HUES48 (cell line): ENCODE measurements at regions not wholly inside any gene's neighbourhood (a gene's known extent, or its start where the extent isn't known, plus 50 kb on each side); places are given as distances from the start of the nearest gene placed in this dataset.

Experiments
- H3K27ac ChIP-seq: one replicate; pipeline ENCODE4 v1.7.0; 2013; ENCODE audit warnings: low read depth, low read length, inconsistent platforms
- H3K27me3 ChIP-seq: 2 replicates; pipeline ENCODE4 v1.6.1; 2013; ENCODE audit warnings: mild to moderate bottlenecking, low read length; ENCODE audit not compliant: control insufficient read depth, insufficient read depth
- H3K36me3 ChIP-seq: 2 replicates; pipeline ENCODE4 v1.6.1; 2013; ENCODE audit warnings: low read length; ENCODE audit not compliant: control insufficient read depth, insufficient read depth
- H3K4me1 ChIP-seq: 2 replicates; pipeline ENCODE4 v1.6.1; 2013; ENCODE audit warnings: mild to moderate bottlenecking, low read length; ENCODE audit not compliant: control insufficient read depth, insufficient read depth
- H3K4me3 ChIP-seq: 2 replicates; pipeline ENCODE4 v1.5.1; 2013; ENCODE audit warnings: mild to moderate bottlenecking, low read depth, low read length
- H3K9ac ChIP-seq: 2 replicates; pipeline ENCODE4 v1.6.1; 2013; ENCODE audit warnings: mild to moderate bottlenecking, low read depth, low read length, moderate library complexity
- H3K9me3 ChIP-seq: 2 replicates; pipeline ENCODE4 v1.6.1; 2013; ENCODE audit warnings: low read length; ENCODE audit not compliant: control insufficient read depth, insufficient read depth

GRCh38 chr15:91696981-91697380 is 156.5 kb upstream of the SLCO3A1 start:
- H3K4me3 ChIP-seq, result no peak overlapping the region
- no peak overlapping the region for H3K27ac ChIP-seq
- H3K9ac ChIP-seq, result no peak overlapping the region
- no peaks in the 10 kb centered on the region for H3K9me3 ChIP-seq
- no peaks in the 10 kb centered on the region for H3K36me3 ChIP-seq
- H3K4me1 ChIP-seq, result no peaks in the 10 kb centered on the region
- H3K27me3 ChIP-seq, result no peaks in the 10 kb centered on the region

- Histone ChIP-seq H3K36me3 (no peaks in the 10 kb centered on the region), H3K4me1 (no peaks in the 10 kb centered on the region), H3K4me3 (no peak overlapping the region), H3K27ac (no peak overlapping the region), H3K9ac (no peak overlapping the region), H3K9me3 (no peaks in the 10 kb centered on the region), H3K27me3 (no peaks in the 10 kb centered on the region)
Measured at GRCh38 chr15:91698241-91698640, 155.3 kb upstream of the SLCO3A1 start.

GRCh38 chr15:91699741-91700140 is 153.8 kb upstream of the SLCO3A1 start:
- Histone ChIP-seq H3K27me3 (no peaks in the 10 kb centered on the region), H3K27ac (no peak overlapping the region), H3K4me3 (no peak overlapping the region), H3K36me3 (no peaks in the 10 kb centered on the region), H3K4me1 (no peaks in the 10 kb centered on the region), H3K9ac (no peak overlapping the region), H3K9me3 (no peaks in the 10 kb centered on the region)

DNA sequence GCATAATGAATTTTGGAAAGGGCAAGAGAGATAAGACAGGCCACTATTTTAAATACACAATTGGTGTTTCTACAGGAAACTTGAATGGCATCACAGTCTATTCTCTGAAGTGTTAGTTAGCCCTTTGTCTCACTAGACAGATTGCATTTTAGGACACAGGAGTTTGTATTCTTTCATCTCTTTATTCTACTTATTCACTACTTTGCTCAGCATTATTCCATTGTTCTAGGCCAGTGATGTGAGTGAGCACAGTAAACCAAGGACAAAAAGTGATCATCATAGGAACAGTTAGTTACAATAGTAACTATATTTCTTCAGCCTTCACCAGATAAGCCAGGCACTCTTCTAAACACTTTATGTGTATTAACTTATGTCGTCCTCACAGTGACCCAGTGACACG is 150.2 kb upstream of the SLCO3A1 start:
- Histone ChIP-seq H3K9ac (no peak overlapping the region), H3K27ac (no peak overlapping the region), H3K4me1 (no peaks in the 10 kb centered on the region), H3K4me3 (no peak overlapping the region), H3K27me3 (no peaks in the 10 kb centered on the region), H3K9me3 (no peaks in the 10 kb centered on the region), H3K36me3 (no peaks in the 10 kb centered on the region)

DNA sequence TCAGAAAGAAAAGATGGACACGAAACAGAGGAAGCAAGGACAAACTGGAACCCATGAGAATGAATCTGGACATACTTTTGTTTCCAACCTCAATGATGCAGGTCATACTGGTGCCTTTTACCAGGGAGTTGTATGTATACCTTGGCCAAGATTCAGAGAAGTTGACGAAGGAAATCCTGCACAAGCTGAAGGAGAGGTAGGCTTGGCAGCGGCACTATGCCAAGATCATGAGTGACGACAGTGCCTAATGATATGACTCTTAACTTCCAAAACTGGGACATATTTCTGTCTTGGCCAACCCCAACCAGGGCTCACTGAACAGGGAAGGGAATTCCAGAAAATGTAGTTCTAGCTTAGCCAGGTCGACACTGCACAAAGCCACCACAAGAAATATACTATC is 149.2 kb upstream of the SLCO3A1 start:
- Histone ChIP-seq H3K36me3 (no peaks in the 10 kb centered on the region), H3K4me1 (no peaks in the 10 kb centered on the region), H3K27ac (no peak overlapping the region), H3K27me3 (no peaks in the 10 kb centered on the region), H3K9me3 (no peaks in the 10 kb centered on the region), H3K4me3 (no peak overlapping the region), H3K9ac (no peak overlapping the region)

GRCh38 chr15:91706322-91707032 is 147.0 kb upstream of the SLCO3A1 start:
- Histone ChIP-seq H3K4me1 (no peaks in the 10 kb centered on the region), H3K4me3 (no peak overlapping the region), H3K27me3 (no peaks in the 10 kb centered on the region), H3K36me3 (no peaks in the 10 kb centered on the region), H3K9ac (no peak overlapping the region), H3K9me3 (no peaks in the 10 kb centered on the region), H3K27ac (no peak overlapping the region)

DNA sequence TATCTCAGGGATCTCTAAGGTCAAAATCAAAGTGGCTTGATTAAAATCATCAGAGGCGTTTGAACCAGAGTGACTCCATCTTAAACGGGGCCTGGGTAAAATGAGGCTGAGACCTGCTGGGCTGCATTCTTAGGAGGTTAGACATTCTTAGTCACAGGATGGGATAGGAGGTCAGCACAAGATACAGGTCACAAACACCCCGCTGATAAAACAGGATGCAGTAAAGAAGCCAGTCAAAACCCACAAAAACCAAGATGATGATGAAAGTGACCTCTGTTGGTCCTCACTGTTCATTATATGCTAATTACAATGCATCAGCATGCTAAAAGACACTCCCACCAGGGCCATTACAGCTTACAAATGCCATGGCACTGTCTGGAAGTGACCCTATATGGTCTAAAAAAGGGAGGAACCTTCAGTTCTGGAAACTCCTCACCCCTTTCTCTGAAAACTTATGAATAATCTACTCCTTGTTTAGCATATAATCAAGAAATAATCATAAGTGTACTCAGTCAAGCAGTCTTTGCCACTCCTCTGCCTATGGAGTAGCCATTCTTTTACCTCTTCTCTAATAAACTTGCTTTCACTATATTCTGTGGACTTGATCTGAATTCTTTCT is 143.3 kb upstream of the SLCO3A1 start:
- H3K27me3 ChIP-seq, result no peaks in the 10 kb centered on the region
- no peak overlapping the region for H3K4me3 ChIP-seq
- H3K36me3 ChIP-seq, result no peaks in the 10 kb centered on the region
- no peaks in the 10 kb centered on the region for H3K9me3 ChIP-seq
- H3K27ac ChIP-seq, result no peak overlapping the region
- H3K9ac ChIP-seq, result no peak overlapping the region
- H3K4me1 ChIP-seq, result no peaks in the 10 kb centered on the region

DNA sequence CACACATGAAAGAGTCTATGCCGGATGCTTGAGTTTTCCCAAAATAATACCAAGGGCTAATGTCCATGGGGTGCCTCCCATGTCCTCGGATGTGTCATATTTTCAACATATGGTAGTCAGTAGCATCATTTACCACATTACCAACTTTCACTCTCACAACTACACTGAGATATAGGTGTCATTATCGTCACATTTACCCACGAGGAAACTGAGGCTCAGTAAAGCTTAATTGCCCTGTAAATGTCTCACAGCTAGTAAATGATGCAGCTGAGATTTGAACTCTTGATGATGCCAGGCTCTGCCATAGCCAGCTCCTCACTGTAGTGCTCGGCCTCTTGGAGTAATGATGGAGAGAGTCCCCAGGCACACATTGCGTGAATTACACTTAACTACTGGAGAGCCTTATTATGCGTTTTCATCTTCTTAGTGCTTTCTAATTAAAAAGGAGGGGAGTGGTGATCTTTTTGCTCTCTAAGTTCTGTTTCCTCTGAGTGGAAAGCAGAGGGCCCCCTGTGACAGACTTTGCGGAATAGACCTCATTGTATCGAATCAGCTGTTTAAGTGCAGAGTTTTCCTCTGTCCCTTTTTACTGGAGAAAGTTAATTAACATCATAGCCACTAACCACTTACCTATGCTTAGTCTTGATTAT is 142.0 kb upstream of the SLCO3A1 start:
- no peak overlapping the region for H3K4me3 ChIP-seq
- no peak overlapping the region for H3K9ac ChIP-seq
- H3K27ac ChIP-seq, result no peak overlapping the region
- H3K36me3 ChIP-seq, result no peaks in the 10 kb centered on the region
- H3K9me3 ChIP-seq, result no peaks in the 10 kb centered on the region
- H3K27me3 ChIP-seq, result no peaks in the 10 kb centered on the region
- no peaks in the 10 kb centered on the region for H3K4me1 ChIP-seq

DNA sequence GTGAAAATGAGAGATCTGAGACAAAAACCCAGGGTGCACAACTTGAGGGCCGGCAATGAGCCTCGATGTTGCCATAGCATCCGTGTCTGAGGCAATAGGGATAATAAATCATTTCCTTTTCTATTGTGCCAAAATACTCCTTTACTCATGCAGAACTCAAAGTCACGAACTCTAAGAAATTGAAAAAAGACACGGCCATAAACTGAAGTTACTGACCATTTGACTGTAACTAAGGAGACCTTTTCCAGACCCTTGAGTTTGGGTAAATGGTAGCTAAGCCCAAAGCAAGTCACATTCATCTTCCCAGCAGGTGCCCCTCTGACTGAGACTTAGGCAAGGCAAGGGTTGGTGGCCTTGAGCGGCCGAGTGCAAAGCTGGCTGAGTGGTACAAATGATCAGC is 141.2 kb upstream of the SLCO3A1 start:
- Histone ChIP-seq H3K9me3 (no peaks in the 10 kb centered on the region), H3K4me3 (no peak overlapping the region), H3K27ac (no peak overlapping the region), H3K4me1 (no peaks in the 10 kb centered on the region), H3K36me3 (no peaks in the 10 kb centered on the region), H3K9ac (no peak overlapping the region), H3K27me3 (no peaks in the 10 kb centered on the region)

GRCh38 chr15:91716536-91716935 is 137.0 kb upstream of the SLCO3A1 start:
- Histone ChIP-seq H3K27ac (no peak overlapping the region), H3K4me3 (no peak overlapping the region), H3K9ac (no peak overlapping the region), H3K9me3 (no peaks in the 10 kb centered on the region), H3K36me3 (no peaks in the 10 kb centered on the region), H3K4me1 (no peaks in the 10 kb centered on the region), H3K27me3 (no peaks in the 10 kb centered on the region)

DNA sequence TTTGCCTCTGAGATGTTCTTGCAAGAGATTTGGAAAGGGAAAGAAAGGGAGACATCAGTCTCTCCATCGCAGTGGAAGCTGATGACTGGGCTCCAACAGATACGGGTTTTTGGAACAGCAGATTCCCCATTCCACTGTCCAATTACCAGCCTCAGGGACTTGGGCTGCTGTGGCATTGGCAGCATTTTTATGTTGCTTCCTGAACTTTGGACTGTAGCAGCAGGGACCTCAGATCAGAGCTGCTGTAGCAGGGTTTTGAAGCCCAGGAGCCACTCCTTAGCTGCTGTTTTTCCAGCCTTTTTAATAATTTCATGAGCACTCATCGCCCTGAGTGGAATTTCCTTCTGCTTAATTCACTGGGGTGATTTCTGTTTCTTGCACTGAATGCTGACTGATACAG is 135.7 kb upstream of the SLCO3A1 start:
- H3K36me3 ChIP-seq, result no peaks in the 10 kb centered on the region
- no peak overlapping the region for H3K4me3 ChIP-seq
- no peaks in the 10 kb centered on the region for H3K9me3 ChIP-seq
- H3K9ac ChIP-seq, result no peak overlapping the region
- H3K27ac ChIP-seq, result no peak overlapping the region
- H3K27me3 ChIP-seq, result no peaks in the 10 kb centered on the region
- H3K4me1 ChIP-seq, result no peaks in the 10 kb centered on the region
